HFFc6 (cell line): ENCODE measurements at regions not wholly inside any gene's neighbourhood (a gene's known extent, or its start where the extent isn't known, plus 50 kb on each side); places are given as distances from the start of the nearest gene placed in this dataset.

Source experiments
- DNase-seq: peaks from one replicate; pipeline ENCODE4 v3.0.0-alpha.2; 2018
- H3K27ac Mint-ChIP-seq: 2 replicates; pipeline ENCODE4 v1.8.0; 2020; ENCODE audit warnings: mild to moderate bottlenecking, mixed read lengths
- H3K27me3 Mint-ChIP-seq: 2 replicates; pipeline ENCODE4 v1.8.0; 2021; ENCODE audit warnings: mild to moderate bottlenecking, moderate library complexity, mixed read lengths; ENCODE audit not compliant: insufficient read depth
- H3K36me3 Mint-ChIP-seq: 2 replicates; pipeline ENCODE4 v1.8.0; 2021; ENCODE audit warnings: low read depth, mixed read lengths
- H3K4me1 Mint-ChIP-seq: 2 replicates; pipeline ENCODE4 v1.8.0; 2020; ENCODE audit warnings: low read depth, mixed read lengths
- H3K4me3 Mint-ChIP-seq: 2 replicates; pipeline ENCODE4 v1.8.0; 2020; ENCODE audit warnings: mild to moderate bottlenecking, moderate library complexity, mixed read lengths
- H3K9me3 Mint-ChIP-seq: 2 replicates; pipeline ENCODE4 v1.8.0; 2020; ENCODE audit warnings: mild to moderate bottlenecking, mixed read lengths
- CTCF ChIP-seq: fragments of 200-600 bp; sonication (generic); IDR thresholded peaks from 2 replicates; pipeline ENCODE4 v1.5.0; 2021; ENCODE audit warnings: antibody characterized with exemption, mild to moderate bottlenecking

- Mint-ChIP-seq H3K36me3 (no peaks in the 10 kb centered on the region), H3K27me3 (peaks cover 30% of the 10 kb centered on the region), H3K9me3 (no peaks in the 10 kb centered on the region), H3K4me3 (no peak overlapping the region), H3K4me1 (no peaks in the 10 kb centered on the region), H3K27ac (no peak overlapping the region)
- no peak for DNase-seq
- TF ChIP-seq CTCF, result no peak
These were observed 75.0 kb upstream of the PAX2 start for GRCh38 chr10:100670368-100670767.

GRCh38 chr10:100670828-100671479 is 74.4 kb upstream of the PAX2 start:
- H3K4me3 Mint-ChIP-seq, result no peak overlapping the region
- H3K36me3 Mint-ChIP-seq, result no peaks in the 10 kb centered on the region
- H3K4me1 Mint-ChIP-seq, result no peaks in the 10 kb centered on the region
- no peaks in the 10 kb centered on the region for H3K9me3 Mint-ChIP-seq
- H3K27me3 Mint-ChIP-seq, result peaks cover 32% of the 10 kb centered on the region
- DNase-seq, result no peak
- peak; percentile 97 for TF ChIP-seq CTCF
- no peak overlapping the region for H3K27ac Mint-ChIP-seq

DNA sequence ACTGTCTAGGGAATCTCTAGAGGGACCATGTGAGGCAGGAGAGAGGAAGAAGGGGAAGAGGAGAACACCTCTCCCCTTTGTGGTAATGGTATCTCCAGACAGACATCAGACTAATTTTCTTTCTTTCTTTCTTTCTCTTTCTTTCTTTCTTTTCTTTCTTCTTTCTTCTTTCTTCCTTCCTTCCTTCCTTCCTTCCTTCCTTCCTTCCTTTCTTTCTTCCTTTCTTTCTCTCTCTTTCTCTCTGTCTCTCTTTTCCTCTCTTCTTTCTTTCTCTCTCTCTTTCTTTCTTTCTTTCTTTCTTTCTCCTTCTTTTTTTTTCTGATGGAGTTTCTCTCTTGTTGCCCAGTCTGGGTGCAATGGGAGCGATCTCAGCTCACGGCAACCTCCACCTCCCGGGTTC is 73.2 kb upstream of the PAX2 start:
- Mint-ChIP-seq H3K27me3 (peaks cover 35% of the 10 kb centered on the region), H3K36me3 (no peaks in the 10 kb centered on the region), H3K4me1 (no peaks in the 10 kb centered on the region), H3K9me3 (no peaks in the 10 kb centered on the region), H3K27ac (no peak overlapping the region), H3K4me3 (no peak overlapping the region)
- TF ChIP-seq CTCF, result no peak
- no peak for DNase-seq

- Mint-ChIP-seq H3K27me3 (peaks cover 15% of the 10 kb centered on the region), H3K27ac (no peak overlapping the region), H3K9me3 (no peaks in the 10 kb centered on the region), H3K4me1 (no peaks in the 10 kb centered on the region), H3K4me3 (no peak overlapping the region), H3K36me3 (no peaks in the 10 kb centered on the region)
- no peak for DNase-seq
- TF ChIP-seq CTCF, result no peak
These were observed 68.0 kb upstream of the PAX2 start for GRCh38 chr10:100677290-100677945.

- H3K27ac Mint-ChIP-seq, result no peak overlapping the region
- DNase-seq, result no peak
- peaks cover 22% of the 10 kb centered on the region for H3K27me3 Mint-ChIP-seq
- H3K4me1 Mint-ChIP-seq, result no peaks in the 10 kb centered on the region
- no peak overlapping the region for H3K4me3 Mint-ChIP-seq
- no peaks in the 10 kb centered on the region for H3K36me3 Mint-ChIP-seq
- no peak for TF ChIP-seq CTCF
- H3K9me3 Mint-ChIP-seq, result no peaks in the 10 kb centered on the region
These were observed 66.1 kb upstream of the PAX2 start for GRCh38 chr10:100679327-100679726.
